ENCODE measurements at regions not wholly inside any gene's neighbourhood (a gene's known extent, or its start where the extent isn't known, plus 50 kb on each side); places are given as distances from the start of the nearest gene placed in this dataset.

GRCh38 chr5:158127536-158127935, 268.6 kb upstream of the CLINT1 start:
- no peak overlapping the region for H3K27ac ChIP-seq (ENCODE audit: low read depth, low read length)
- no peak for DNase-seq
- H3K9me3 Mint-ChIP-seq = no peaks in the 10 kb centered on the region
- H3K4me1 ChIP-seq (ENCODE audit: control insufficient read depth, insufficient read depth, low read length) = no peaks in the 10 kb centered on the region
- H3K36me3 Mint-ChIP-seq (ENCODE audit: low read depth) = no peaks in the 10 kb centered on the region
- peaks cover 32% of the 10 kb centered on the region for H3K4me1 Mint-ChIP-seq
- H3K27me3 ChIP-seq (ENCODE audit: control insufficient read depth, insufficient read depth, low read length, poor library complexity, severe bottlenecking) = no peaks in the 10 kb centered on the region
- no peaks in the 10 kb centered on the region for H3K9me3 ChIP-seq (ENCODE audit: control insufficient read depth, low read length)
- H3K36me3 ChIP-seq (ENCODE audit: control insufficient read depth, insufficient read depth, low read length) = no peaks in the 10 kb centered on the region
- no peaks in the 10 kb centered on the region for H3K27me3 Mint-ChIP-seq (ENCODE audit: insufficient read depth)
- no peak overlapping the region for H3K9ac ChIP-seq (ENCODE audit: extremely low read depth, low read length, poor library complexity, severe bottlenecking)
- no peak overlapping the region for H3K27ac Mint-ChIP-seq
- TF ChIP-seq CTCF (conservative IDR thresholded peaks at IDR 0.05) = no peak
- H3K4me3 ChIP-seq (ENCODE audit: low read length) = no peak overlapping the region
- H3K4me3 Mint-ChIP-seq = no peak overlapping the region
- 74 to 83% methylated on average over 3 of the region's 3 CpGs for WGBS, 2 experiments (ENCODE audit: insufficient coverage in 1 of 2, insufficient read length in 1 of 2)

- no peak for TF ChIP-seq CTCF (conservative IDR thresholded peaks at IDR 0.05)
- H3K36me3 ChIP-seq (ENCODE audit: control insufficient read depth, insufficient read depth, low read length) = no peaks in the 10 kb centered on the region
- H3K9me3 ChIP-seq (ENCODE audit: control insufficient read depth, low read length) = no peaks in the 10 kb centered on the region
- no peak overlapping the region for H3K4me3 ChIP-seq (ENCODE audit: low read length)
- peaks cover 39% of the 10 kb centered on the region for H3K4me1 Mint-ChIP-seq
- H3K27ac ChIP-seq (ENCODE audit: low read depth, low read length) = no peak overlapping the region
- 89% methylated on average over 7 to 11 of the region's 11 CpGs for WGBS, 2 experiments (ENCODE audit: insufficient coverage in 1 of 2, insufficient read length in 1 of 2)
- no peaks in the 10 kb centered on the region for H3K36me3 Mint-ChIP-seq (ENCODE audit: low read depth)
- H3K9ac ChIP-seq (ENCODE audit: extremely low read depth, low read length, poor library complexity, severe bottlenecking) = no peak overlapping the region
- H3K27me3 ChIP-seq (ENCODE audit: control insufficient read depth, insufficient read depth, low read length, poor library complexity, severe bottlenecking) = no peaks in the 10 kb centered on the region
- no peak for DNase-seq
- H3K27ac Mint-ChIP-seq = no peak overlapping the region
- H3K4me3 Mint-ChIP-seq = no peak overlapping the region
- no peaks in the 10 kb centered on the region for H3K27me3 Mint-ChIP-seq (ENCODE audit: insufficient read depth)
- H3K4me1 ChIP-seq (ENCODE audit: control insufficient read depth, insufficient read depth, low read length) = no peaks in the 10 kb centered on the region
- no peaks in the 10 kb centered on the region for H3K9me3 Mint-ChIP-seq
Observed at GRCh38 chr5:158126442-158127405, 267.8 kb upstream of the CLINT1 start.

- H3K9me3 Mint-ChIP-seq = no peaks in the 10 kb centered on the region
- no peak for TF ChIP-seq CTCF (conservative IDR thresholded peaks at IDR 0.05)
Observed at GRCh38 chr5:158124606-158125316, 265.8 kb upstream of the CLINT1 start.

More at GRCh38 chr5:158124606-158125316, 265.8 kb upstream of the CLINT1 start:
- H3K9ac ChIP-seq (ENCODE audit: extremely low read depth, low read length, poor library complexity, severe bottlenecking) = no peak overlapping the region
- H3K9me3 ChIP-seq (ENCODE audit: control insufficient read depth, low read length) = no peaks in the 10 kb centered on the region
- no peak overlapping the region for H3K4me3 Mint-ChIP-seq
- no peak for DNase-seq
- no peaks in the 10 kb centered on the region for H3K36me3 ChIP-seq (ENCODE audit: control insufficient read depth, insufficient read depth, low read length)
- H3K4me1 Mint-ChIP-seq = peaks cover 45% of the 10 kb centered on the region
- no peak overlapping the region for H3K27ac ChIP-seq (ENCODE audit: low read depth, low read length)
- no peaks in the 10 kb centered on the region for H3K27me3 Mint-ChIP-seq (ENCODE audit: insufficient read depth)
- WGBS, 2 experiments (ENCODE audit: insufficient coverage in 1 of 2, insufficient read length in 1 of 2) = 79 to 100% methylated on average over 1 to 2 of the region's 3 CpGs
- H3K27ac Mint-ChIP-seq = peak overlapping the region; percentile 71
- no peaks in the 10 kb centered on the region for H3K36me3 Mint-ChIP-seq (ENCODE audit: low read depth)
- H3K27me3 ChIP-seq (ENCODE audit: control insufficient read depth, insufficient read depth, low read length, poor library complexity, severe bottlenecking) = no peaks in the 10 kb centered on the region
- no peaks in the 10 kb centered on the region for H3K4me1 ChIP-seq (ENCODE audit: control insufficient read depth, insufficient read depth, low read length)
- no peak overlapping the region for H3K4me3 ChIP-seq (ENCODE audit: low read length)

Measured in endodermal cell (in vitro differentiated cells).